HEK293T (cell line): ENCODE measurements at regions not wholly inside any gene's neighbourhood (a gene's known extent, or its start where the extent isn't known, plus 50 kb on each side); places are given as distances from the start of the nearest gene placed in this dataset.

ENCODE experiments used
- ARNT ChIP-seq: fragments of 450-650 bp; IDR thresholded peaks from 2 replicates; pipeline ENCODE4 v1.6.1; 2017; ENCODE audit warnings: mild to moderate bottlenecking
- BHLHE40 ChIP-seq: fragments of 450-650 bp; IDR thresholded peaks from 2 replicates; pipeline ENCODE4 v1.6.1; 2016; ENCODE audit warnings: mild to moderate bottlenecking, moderate library complexity, borderline replicate concordance
- CTBP1 ChIP-seq: fragments of 450-650 bp; IDR thresholded peaks from 2 replicates; pipeline ENCODE4 v1.6.1; 2016; ENCODE audit warnings: borderline replicate concordance
- ELF4 ChIP-seq: fragments of 450-650 bp; IDR thresholded peaks from 2 replicates; pipeline ENCODE4 v1.6.1; 2017; ENCODE audit warnings: antibody characterized with exemption
- FOXA1 ChIP-seq: fragments of 450-650 bp; IDR thresholded peaks from 2 replicates; pipeline ENCODE4 v1.6.1; 2016; ENCODE audit warnings: mild to moderate bottlenecking
- FOXK2 ChIP-seq: fragments of 450-650 bp; IDR thresholded peaks from 2 replicates; pipeline ENCODE4 v1.6.1; 2016; ENCODE audit warnings: mild to moderate bottlenecking
- FOXM1 ChIP-seq: fragments of 450-650 bp; IDR thresholded peaks from 2 replicates; pipeline ENCODE4 v1.6.1; 2017; ENCODE audit warnings: mild to moderate bottlenecking, borderline replicate concordance
- HDGF ChIP-seq: fragments of 450-650 bp; IDR thresholded peaks from 2 replicates; pipeline ENCODE4 v1.6.1; 2017; ENCODE audit warnings: antibody characterized with exemption, borderline replicate concordance
- L3MBTL2 ChIP-seq: fragments of 450-650 bp; conservative IDR thresholded peaks from 2 replicates; pipeline ENCODE4 v1.6.1; 2016; ENCODE audit warnings: mild to moderate bottlenecking
- LEF1 ChIP-seq: fragments of 450-650 bp; IDR thresholded peaks from 2 replicates; pipeline ENCODE4 v1.6.1; 2017; ENCODE audit warnings: mild to moderate bottlenecking, borderline replicate concordance
- NFRKB ChIP-seq: fragments of 450-650 bp; IDR thresholded peaks from 2 replicates; pipeline ENCODE4 v1.6.1; 2016; ENCODE audit warnings: mild to moderate bottlenecking, moderate library complexity
- SP1 ChIP-seq: fragments of 450-650 bp; IDR thresholded peaks from 2 replicates; pipeline ENCODE4 v1.6.1; 2017
- SUZ12 ChIP-seq: fragments of 450-650 bp; IDR thresholded peaks from 2 replicates; pipeline ENCODE4 v1.6.1; 2016; ENCODE audit warnings: mild to moderate bottlenecking
- TARDBP ChIP-seq: fragments of 450-650 bp; IDR thresholded peaks from 2 replicates; pipeline ENCODE4 v1.6.1; 2016

DNA sequence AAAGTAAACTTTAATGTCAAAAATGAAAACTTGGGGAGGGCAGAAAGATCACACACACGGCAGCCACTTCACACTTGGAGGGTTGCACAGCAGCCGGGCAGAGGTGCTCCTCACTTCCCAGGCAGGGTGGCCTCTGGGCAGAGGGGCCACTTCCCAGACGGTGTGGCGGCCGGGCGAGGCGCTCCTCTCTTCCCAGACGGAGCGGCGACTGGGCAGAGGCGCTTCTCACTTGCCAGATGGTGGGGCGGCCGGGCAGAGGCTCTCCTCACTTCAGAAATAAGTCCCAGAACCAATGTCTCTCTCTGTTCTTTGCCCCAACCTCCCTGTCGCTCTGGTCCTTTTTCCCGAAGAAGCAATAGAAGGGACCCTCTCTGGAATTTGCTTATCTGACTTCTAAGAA lies 65.7 kb upstream of the LRPPRC start:
- TF ChIP-seq TARDBP (no peak), BHLHE40 (no peak), FOXK2 (no peak), ARNT (no peak), FOXA1 (no peak), LEF1 (no peak), CTBP1 (no peak), FOXM1 (no peak), SP1 (no peak), SUZ12 (no peak), ELF4 (no peak), NFRKB (no peak), L3MBTL2 (no peak), HDGF (no peak)
